Epithelial cell of esophagus (primary cell): ENCODE measurements at regions not wholly inside any gene's neighbourhood (a gene's known extent, or its start where the extent isn't known, plus 50 kb on each side); places are given as distances from the start of the nearest gene placed in this dataset.

ENCODE experiments used
- DNase-seq: peaks from one replicate; pipeline ENCODE4 v3.0.0; 2010; ENCODE audit warnings: low read depth
- H3K4me3 ChIP-seq: 2 replicates; pipeline ENCODE4 v1.5.1; 2011; ENCODE audit warnings: mild to moderate bottlenecking, low read length, control low read depth
- CTCF ChIP-seq: IDR thresholded peaks from 2 replicates; pipeline ENCODE4 v1.5.1; 2011; ENCODE audit warnings: low read depth, mild to moderate bottlenecking, low read length, control low read depth, inconsistent platforms; ENCODE audit not compliant: insufficient read depth; ENCODE audit errors: missing control alignments

DNA sequence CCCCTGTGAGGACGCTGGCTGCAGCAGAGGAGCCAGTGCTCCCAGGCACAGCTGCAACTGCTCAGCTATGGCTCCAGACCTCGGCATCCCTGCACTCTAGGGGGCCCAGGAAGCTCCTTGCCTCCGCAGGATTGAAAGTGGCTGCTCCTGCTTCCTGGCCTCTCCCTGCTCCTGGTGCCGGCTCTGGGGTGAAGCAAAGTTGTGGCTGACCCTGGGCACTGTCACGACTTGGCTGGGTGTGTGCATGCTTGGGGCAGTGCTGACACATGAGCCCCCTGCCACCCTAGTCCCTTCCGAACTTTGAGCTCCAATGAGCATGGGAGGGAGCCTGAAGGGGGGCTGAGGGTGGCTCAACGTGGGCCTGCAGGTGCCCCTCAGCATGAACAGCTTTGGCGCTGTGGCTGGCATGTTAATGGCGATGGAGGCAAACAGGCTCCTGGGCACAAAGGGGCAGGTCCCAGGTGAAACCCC, 1512.2 kb downstream of the KCNT2 start:
- no peak overlapping the region for H3K4me3 ChIP-seq
- DNase-seq: no peak
- no peak for TF ChIP-seq CTCF

DNA sequence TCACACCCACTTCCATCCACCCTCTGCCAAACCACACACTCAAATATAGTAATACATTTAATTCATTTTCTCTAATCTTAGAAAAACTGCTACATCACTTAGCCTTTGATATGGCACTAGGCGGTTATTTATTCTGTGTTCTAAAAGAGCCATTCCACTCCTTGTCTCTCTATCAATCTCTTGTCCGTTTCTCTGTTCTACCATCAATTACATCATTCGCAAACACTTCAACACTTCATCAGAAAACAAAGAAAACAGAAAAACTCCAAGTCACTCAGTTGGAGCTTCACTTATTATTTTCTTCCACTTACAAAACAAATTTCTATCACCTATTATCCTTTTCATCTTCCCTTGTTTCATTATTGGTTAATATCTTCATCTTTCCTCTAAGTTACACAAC, 1523.0 kb downstream of the KCNT2 start:
- TF ChIP-seq CTCF: no peak
- H3K4me3 ChIP-seq: no peak overlapping the region
- no peak for DNase-seq

GRCh38 chr1:195082183-195082582, 1526.1 kb downstream of the KCNT2 start:
- peak; percentile 22 for DNase-seq
- H3K4me3 ChIP-seq: no peak overlapping the region
- no peak for TF ChIP-seq CTCF

- H3K4me3 ChIP-seq: no peak overlapping the region
- no peak for TF ChIP-seq CTCF
- no peak for DNase-seq
These were observed 1531.6 kb downstream of the KCNT2 start for GRCh38 chr1:195076682-195077081.

DNA sequence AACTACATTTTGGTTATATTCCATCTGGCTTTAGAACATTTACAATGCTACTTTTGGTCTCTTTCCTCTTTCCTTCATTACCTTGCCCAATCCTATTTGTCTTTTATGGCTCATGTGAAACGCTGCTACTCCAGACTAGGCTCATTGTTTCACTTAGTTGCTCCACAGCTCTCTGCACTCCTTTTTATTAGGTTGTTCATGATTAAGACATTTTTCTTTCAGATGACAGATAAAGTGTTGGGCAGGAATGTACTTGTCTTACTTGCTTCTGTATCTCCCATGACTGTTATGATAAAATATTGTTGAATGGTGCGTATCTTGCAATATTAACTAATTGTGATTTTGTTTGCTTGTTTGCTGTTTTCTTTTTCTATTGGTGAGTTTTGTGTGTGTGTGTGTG, 1532.3 kb downstream of the KCNT2 start:
- no peak for TF ChIP-seq CTCF
- H3K4me3 ChIP-seq: no peak overlapping the region
- peak; percentile 26 for DNase-seq

DNA sequence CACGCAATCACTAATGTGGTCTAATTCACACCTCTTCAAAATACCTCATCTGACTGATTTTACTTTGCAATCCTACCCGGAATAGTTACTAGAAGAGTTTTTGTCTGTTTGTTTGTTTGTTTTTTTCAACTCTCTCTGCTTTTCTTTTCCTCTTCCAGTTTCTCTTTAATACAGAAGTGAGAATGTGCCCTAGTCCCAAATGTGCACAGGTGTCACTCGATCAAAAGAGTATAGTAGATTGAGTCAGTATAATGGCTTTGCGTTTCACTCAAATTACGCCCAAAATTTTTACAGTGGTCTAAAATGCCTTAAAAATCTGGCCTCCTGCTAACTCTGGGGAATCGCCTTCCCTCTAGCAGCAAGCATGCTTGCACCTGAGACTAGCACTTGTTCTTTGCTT, 1536.8 kb downstream of the KCNT2 start:
- DNase-seq: no peak
- TF ChIP-seq CTCF: no peak
- no peak overlapping the region for H3K4me3 ChIP-seq

DNA sequence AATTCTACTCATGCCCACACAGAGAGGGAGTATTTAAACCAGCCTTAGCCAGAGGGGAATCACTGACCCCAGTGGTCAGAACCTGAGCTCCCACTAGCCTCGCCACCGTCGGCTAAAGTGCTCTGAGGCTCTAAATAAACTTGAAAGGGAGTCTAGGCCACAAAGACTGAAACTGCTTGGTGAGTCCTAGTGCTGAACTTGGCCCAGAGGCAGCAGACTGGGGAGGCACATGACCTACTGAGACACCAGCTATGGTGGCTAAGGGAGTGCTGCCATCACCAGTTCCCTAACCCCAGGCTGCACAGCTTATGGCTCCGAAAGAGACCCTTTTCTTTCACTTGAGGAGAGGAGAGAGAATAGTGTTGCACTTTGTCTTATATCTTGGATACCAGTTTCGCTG, 1542.8 kb downstream of the KCNT2 start:
- no peak overlapping the region for H3K4me3 ChIP-seq
- no peak for TF ChIP-seq CTCF
- DNase-seq: no peak
